Esophagus mucosa (tissue), 1 donor: ENCODE measurements at regions not wholly inside any gene's neighbourhood (a gene's known extent, or its start where the extent isn't known, plus 50 kb on each side); places are given as distances from the start of the nearest gene placed in this dataset.

Source experiments
- ATAC-seq: fragments of 200-7000 bp; cut with Tn5 transposase; one replicate; pipeline ENCODE4 v1.9.1; 2020
- donor health status: DM: yes; HTN: yes; CAD: no.

DNA sequence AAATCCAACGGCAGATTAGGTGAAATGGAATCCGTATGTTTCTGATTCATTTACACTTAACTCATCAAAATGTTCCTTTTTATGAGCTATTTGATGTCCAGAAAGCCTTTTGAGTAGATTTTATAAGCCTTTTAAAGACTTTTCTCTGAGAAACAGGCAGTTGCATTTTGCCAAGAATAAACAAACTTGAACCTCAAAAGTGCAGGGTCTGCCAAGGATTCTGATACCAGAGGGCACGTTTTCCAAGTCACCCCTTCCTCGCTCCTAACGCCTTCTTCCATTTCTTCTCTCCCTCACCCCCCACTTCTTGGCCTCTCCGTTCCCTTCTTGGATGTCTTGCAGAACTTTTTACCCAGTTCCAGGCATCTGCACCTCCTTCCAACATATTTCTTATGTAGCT lies 200.6 kb upstream of the TBX3 start:
- ATAC-seq: no peak

DNA sequence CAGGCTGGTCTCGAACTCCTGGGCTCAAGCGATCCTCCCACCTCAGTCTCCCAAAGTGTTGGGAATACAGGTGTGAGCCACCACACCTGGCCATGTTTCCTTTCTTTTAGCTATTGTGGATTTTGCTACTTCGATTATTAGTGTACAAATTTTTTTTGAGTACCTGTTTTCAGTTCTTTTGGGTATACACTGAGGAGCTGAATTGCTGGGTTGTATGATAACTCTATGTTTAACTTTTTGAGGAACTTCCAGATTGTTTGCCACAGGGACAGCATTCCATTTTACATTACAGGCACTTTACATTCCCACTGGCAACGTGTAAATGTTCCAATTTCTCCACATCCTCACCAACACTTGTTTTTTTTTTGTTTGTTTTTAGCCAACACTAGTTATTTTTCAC lies 198.1 kb upstream of the TBX3 start:
- no peak for ATAC-seq

DNA sequence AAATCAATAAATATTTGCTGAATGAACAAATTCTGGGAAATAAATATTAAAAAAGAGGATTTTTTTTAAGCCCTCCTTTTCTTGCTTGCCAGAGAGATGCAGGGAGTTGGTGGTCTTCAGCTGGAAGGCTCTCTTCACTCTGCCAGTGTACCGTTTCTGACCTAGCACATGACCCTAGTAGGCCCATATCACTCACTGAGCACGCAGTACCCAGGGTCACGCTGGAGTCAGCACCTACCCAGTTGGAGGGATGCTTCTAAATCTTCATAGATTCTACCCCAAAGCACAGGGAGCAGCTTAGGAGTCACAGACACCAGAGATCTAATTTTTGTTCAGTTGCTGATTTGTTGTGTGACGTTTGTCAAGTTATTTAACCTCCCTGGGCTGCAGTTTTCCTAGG lies 195.4 kb upstream of the TBX3 start:
- ATAC-seq: no peak

DNA sequence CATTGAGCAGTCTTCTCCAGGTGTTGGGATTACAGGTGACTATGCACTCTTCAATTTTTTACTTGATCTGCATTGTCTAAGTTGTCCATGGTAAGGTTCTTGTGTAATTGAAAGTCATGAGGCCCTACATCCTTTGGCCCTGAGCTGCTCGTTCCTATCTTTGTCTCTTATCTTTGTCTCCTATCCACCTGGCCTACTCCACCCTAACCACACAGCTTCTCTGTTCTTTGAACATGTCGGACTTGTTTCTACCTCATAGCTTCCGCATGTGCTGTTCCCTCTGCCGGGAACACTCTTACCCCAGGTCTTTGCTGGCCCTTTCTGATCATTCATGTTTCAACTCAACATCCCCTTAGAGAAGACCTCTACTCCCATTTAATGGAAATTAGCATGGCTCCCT lies 194.8 kb upstream of the TBX3 start:
- ATAC-seq: no peak

DNA sequence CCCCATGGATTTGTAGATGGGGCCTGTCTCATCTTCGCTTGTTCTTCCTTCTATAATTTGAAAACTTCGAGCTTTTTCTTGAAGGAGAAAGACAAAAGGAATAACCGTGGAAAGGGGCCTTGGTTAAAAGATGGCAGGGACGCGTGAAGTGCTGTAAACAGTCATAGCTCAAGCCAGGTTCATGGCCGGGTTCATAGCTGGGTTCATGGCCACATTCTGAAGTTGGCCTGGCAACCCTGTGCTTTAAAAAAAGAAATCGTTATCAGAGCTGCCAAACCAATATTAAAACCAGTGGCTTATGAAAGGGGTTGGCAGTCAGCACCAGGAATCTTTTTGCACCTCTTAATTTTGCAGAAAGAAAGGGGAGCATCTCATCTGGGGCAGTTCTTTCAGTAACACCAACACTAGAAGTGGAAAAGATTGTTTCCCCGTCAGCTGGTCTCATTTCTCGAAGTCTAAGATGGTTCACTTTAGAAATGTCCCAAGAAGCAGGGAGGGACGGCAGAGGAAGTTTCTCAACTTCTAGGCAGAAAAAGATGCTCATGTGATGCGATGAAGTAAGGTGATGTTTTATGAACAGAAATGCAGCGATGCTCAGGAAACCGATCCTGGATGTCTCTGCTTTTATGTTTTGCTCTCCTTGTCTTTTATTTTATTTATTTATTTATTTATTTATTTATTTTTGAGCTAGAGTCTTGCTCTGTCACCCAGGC lies 193.1 kb upstream of the TBX3 start:
- ATAC-seq: no peak

DNA sequence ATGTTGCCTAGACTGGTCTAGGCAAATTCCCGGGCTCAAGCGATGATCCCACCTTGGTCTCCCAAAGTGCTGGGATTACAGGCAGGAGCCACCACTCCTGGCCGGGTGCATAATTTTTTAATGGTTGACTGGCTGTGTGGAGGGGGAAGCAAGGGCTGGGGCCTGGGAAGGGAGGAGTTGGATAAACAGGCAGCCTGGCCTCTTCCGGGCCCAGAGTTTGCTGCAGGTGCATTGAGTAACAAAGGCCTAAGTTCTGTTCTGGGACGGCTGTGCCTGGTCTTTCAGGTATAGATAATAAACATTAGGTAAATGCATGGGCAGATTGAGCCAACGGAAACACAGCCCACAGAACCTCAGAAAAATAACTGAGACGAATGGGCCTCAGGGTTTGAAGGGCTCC lies 191.3 kb upstream of the TBX3 start:
- ATAC-seq: no peak

DNA sequence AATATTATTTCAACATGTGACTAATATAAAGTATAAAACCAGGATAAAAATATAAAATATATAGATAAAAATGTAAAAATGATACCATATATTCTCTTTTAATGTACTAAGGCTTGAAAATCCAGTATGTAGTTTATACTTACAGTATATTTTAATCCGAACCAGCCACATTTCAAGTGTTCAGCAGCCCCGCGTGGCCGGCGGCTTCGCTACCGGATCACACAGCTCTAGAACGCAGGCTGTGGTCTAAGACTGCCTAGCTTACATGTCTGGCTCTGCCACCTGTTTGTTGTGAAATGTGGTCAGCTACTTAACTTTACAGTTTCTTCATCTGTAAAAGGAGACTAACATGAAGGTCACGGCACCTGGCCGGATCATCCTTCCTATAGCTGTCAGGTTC lies 189.7 kb upstream of the TBX3 start:
- ATAC-seq: no peak

DNA sequence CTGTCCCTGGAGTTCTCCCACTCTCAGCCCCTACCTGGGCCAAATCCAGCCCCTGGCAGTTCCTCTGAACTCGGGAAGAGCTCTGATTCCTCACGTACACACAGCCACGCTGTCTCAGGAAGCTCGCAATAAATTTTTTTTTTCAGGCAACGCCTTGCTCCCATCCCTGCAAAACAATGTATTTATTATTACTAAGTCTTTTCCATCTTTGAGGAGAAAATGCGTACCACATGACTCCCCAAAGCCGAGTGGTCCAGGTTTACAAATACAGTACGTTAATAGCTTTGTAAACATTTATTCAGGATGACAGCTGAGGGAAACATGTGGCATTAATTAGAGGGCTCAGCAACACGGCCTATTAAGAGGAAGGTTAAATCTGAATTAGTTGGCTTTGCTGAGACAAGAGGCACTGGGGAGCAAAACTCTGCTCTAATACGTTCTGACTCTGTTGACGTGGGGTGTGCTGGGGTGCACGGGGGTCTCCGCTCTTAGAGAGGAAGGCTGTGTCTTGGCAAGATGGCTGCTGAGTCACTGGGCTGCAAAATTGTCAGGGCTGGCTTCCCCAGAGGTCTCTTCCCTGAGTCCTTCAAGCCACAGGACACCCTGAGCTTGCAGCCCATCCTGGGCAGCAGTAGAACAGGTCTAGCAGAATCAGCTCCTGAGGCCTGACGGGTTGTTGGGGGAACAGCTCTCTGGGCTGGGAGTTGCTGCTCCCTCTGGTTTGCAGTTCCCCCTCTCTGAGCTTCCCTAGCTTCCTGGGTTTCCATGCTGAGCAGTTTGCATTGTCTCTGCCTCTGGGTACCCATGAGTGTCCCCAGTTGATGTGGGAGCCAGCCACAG lies 185.2 kb upstream of the TBX3 start:
- no peak for ATAC-seq

DNA sequence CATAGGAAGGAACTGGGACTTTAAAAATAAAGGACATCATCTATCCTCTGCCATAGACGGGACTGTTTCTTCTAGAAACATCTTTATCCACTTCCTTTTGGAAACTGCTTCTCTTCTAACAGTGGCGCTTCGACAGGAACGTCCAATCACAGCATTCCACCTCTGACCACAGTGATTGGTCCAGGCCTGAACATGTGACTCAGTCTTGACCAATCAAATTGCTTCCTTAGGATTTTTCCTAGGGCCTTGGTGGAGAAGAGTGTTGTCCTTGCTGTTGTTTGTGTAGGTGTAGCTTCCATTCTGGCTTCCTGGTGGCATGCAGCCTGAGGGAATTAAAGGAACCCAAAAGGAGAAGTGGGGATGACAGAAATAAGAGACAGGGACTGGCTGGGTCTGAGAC lies 182.4 kb upstream of the TBX3 start:
- no peak for ATAC-seq

DNA sequence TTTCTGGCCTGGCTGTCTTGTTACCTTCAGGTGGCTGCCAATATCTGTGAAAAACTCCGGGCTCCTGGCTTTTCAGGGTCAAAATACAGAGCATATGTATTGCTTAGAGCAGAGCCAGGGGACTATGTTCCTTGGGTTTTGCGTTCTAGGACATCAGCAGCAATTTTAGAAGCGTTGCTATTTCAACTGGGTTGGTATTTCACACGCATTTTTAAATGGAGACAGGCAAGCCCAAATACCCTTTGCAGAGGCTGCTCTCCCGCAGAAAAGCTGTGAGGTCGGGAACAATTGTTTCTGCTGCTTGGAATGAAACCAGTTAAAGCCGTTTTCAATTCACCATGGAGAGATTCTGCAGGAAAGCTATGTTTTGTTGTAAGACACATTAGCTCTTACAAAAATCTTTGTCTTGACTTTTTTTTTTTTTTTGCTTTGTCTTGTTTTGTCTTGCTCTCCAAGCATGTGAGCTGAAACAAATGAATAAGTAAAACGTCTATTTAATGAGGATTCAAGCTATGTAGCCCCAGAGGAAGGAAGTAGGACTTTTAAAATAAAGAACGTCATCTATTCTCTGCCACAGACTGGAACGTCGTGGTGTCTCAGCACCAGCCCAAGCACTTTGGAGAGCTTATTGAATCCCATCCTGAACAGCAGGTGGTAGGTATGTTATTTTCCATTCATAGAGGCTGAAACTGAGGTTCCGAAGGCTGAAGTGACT lies 181.0 kb upstream of the TBX3 start:
- no peak for ATAC-seq

DNA sequence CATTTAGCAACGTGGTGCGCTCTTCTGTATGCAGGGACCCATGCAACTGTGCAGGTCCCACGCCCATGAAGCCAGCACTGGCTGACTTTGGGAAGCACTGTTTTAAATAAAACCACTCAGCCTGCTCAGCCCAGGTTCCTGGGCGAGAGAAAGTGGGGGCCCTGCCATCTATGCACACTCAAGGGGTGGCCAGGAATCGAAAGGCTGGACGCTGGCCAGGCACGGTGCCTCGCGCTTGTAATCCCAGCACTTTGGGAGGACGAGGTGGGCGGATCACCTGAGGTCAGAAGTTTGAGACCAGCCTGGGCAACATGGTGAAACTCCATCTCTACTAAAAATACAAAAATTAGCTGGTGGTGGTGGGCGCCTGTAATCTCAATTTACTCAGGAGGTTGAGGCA lies 179.9 kb upstream of the TBX3 start:
- no peak for ATAC-seq

DNA sequence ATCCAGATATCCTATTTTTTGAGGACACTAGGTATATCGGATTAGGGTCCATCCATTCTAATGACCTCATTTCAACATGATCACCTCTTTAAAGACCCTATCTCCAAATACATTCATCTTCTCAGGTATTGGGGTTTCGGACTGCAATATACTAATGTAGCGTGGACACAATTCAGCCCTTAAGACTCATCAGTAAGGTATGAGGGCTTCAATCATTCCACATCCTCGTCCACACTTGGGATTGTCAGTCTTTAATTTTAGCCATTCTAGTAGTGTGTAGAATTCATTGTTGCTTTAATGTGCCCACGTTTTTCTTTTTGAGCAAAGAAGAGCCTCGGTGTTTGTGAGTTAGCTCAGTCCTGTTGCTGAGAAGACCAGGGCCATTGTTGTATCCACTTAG lies 177.0 kb upstream of the TBX3 start:
- ATAC-seq: no peak

DNA sequence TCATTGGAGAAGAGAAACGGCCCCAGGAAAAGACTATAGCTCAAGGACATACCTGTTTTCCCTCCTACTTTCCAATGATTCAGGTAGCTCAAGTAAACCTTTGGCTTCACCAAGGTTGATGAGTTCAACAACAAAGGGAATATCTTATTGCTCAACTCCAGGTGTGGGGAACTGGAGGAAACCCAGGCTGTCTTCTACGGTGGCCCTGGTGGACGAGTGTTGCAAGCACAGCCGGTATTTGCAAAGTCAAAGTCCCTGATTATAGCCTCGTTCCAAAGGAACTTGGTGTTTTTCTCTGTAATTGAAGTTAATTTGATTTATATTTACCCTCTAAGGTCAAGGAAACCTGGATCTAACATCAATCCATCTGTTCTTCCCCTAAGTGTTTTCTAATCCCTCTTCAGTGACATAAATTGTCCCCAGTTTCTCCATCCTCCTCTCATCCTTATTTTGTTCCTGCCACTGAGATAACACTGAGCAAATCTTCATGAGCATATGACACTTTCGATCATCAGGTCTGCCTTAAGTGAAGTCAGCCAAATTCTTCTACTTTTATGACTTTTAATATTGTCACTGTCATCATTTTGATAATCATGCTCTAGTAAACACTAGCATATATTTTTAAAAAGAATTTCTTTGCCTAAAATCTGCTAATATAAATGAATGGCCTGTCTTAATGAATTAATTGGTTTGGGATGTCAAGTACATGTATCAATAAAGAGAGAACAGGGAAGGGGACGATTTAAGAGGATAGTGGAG lies 174.6 kb upstream of the TBX3 start:
- ATAC-seq: no peak

DNA sequence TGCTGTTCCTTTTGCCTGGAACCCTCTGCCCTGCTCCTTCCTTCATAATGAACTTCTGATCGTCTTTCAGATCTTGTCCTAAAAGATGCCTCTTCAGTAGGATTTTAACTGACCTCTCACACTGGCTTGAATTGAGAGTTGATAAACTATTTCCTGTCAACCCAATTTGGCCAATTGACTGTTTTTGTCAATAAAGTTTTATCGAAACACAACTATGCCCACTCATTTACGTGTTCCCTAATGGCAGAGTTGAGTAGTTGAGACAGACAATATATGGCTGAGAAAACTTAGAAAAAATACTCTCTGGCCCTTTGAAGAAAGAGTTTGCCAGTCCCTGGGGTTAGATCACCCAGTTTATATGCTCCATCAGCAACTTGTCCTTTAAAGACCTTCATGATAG lies 171.7 kb upstream of the TBX3 start:
- no peak for ATAC-seq

DNA sequence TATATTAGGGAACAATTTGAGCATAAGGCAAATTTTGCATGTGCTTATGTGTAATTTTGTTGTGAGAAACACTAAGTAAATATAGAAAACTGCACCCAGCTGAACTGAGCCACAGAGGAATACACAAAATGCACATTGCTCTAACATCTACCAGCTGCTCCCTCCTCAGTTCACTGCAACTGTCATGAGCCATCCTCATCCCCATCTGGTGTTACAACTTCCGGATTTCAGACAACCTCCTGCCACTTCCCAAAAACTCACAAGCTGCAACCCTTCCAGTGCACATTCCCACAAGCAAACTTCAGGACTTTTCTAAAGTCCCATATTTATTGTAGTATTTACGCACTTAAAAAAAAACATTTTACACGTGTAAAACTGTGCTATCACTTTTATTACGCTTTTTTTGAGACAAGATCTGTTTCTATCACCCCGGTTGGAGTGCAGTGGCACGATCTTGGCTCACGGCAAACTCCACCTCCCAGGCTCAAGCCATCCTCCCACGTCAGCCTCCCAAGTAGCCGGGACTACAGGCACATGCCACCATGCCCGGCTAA lies 169.1 kb upstream of the TBX3 start:
- no peak for ATAC-seq

DNA sequence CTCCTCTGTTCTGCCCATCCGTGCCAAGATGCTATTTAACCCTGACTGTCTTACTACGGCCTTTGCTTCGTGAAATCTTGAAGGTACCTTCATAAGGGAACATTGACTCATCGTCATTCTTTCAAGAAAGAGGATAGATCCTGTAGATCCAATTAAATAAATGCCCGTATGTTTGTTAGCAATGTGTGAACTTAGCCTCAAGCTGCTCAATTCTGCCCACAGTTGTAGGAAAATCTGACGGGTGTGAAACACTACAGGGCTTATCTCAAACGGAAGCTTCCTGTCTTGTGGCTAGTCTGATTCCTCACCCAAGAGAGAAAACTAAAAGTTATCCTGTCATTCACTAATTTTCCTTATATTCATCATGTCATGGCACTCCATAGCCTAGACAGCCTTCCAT lies 168.0 kb upstream of the TBX3 start:
- ATAC-seq: no peak

DNA sequence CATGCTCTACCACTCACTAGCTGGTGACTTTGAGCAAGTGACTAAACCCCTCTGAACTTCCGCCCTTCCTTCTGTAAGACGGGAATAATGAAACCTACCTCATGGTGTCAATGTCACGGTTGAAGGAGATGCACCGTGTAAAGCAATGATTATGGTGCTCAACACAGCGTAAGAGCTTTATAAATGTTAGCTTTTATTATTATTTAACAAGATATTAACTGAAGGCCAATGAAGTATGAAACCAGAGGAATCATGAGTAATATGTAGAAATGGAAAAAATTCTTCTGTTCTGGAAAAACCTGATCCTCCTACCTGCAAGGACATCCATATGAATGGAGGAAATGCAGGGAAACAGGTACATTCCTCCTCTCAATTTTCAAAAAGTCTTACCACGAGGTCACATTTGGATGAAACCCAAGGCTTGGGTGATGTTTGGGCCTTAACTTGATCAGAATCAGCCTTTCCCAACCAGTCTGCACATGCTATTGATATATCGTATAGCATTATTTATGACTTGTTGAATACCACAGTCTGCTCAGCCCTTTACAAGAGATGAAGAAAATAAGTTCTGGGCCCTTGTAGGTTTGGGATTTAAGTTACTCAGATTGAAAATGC lies 166.8 kb upstream of the TBX3 start:
- ATAC-seq: no peak

DNA sequence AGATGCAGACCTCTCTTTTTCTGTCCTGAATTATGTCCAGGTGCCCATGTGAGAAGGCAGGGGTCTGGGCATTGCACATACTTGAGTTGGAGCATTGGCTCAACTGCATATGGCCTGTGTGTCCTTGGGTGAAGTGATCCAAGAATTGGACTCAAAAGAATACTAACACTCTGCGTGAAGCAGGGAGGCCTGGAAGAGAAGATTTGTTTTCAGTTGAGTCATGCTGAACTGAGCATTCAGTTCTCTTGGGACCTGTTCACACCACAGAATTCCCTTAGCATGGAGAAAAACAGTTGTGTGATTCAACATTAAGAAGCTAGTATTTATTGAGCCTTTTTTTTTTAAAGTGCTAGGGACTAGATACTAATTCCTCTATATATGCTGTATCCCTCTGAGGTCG lies 164.7 kb upstream of the TBX3 start:
- no peak for ATAC-seq

DNA sequence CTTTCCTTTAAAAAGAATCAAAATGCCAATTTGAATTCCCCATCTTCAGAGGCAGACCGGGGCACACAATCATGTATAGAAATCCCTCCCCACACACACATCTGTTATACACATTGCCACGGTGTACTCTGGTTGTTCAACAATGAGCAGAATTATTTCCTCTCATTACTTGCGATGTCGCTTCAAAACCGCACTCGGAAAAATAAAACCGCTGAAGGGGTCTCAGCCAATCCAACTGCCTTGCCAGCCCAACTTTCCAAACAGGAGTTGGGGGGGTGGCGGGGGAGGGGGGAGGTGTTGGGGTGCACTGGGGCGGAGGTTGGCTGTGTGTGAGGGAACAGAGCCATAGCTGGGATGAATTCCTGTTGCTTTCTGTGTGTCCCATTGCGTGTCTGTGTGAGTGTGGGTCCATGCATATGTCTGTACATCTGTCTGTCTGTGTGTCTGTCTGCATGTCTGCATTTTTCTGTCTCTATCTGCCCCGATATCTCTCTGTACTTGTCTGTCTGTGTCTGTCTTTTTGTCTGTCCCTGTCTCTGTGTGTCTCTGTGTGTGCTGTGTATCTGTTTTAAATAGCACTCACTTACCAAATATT lies 163.6 kb upstream of the TBX3 start:
- ATAC-seq: no peak

DNA sequence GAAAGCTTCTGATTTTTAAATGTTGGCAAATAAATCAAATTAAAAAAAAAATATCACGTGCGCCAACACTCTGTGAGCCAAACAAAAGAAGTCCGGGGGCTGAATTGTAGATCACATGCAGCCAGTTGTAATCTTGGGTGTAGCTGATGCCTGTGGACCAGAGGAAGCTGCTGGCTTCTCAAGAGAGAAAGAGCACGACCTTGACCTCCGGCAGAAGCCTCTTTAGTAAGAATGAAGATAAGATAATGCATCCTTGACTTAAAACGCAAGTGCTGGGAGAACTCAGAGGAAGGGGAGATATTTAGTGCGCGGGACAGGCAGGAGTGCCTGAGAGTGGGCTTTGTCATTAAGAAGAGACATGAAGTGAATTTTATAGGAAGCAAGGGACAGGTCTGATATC lies 162.8 kb upstream of the TBX3 start:
- ATAC-seq: no peak

DNA sequence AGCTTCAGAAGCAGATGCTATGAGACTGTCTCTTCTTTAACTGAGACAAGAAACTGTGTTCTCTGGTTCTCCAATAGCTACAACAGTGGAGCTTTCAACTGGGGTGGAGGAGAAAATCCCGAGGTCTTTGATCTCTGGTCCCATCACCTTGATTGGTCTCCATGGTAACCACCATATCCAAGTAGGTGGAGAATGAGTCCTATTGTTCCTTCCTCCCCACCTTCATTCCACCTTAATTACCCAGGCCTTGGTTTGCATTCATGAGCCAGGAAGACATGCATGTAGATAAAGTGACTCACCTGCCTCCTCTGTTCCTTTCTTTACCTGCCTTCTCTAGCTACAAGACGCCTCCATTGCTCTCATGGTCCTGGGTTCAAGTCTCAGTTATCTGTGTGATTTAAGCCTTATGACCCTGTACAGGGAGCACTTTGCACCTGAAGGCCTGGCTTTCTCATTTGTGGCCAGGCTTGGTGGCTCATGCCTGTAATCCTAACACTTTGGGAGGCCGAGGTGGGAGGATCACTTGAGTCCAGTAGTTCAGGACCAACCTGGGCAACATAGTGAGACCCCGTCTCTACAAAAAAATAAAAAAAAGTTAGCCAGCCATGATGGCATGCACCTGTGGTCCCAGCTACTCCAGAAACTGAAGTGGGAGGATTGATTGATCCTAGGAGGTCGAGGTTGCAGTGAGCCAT lies 157.7 kb upstream of the TBX3 start:
- no peak for ATAC-seq
